GM18858 (cell line): ENCODE measurements at regions not wholly inside any gene's neighbourhood (a gene's known extent, or its start where the extent isn't known, plus 50 kb on each side); places are given as distances from the start of the nearest gene placed in this dataset.
"Not testable (repeated sequence)": the region's sequence is repeated elsewhere in the genome, so short reads cannot be mapped to it uniquely, and the experiment has no call there.

Source experiments
- ATAC-seq: cut with Tn5 transposase; IDR thresholded peaks from one replicate; pipeline ENCODE4 v1.9.1; 2021; ENCODE audit not compliant: unreplicated experiment

DNA sequence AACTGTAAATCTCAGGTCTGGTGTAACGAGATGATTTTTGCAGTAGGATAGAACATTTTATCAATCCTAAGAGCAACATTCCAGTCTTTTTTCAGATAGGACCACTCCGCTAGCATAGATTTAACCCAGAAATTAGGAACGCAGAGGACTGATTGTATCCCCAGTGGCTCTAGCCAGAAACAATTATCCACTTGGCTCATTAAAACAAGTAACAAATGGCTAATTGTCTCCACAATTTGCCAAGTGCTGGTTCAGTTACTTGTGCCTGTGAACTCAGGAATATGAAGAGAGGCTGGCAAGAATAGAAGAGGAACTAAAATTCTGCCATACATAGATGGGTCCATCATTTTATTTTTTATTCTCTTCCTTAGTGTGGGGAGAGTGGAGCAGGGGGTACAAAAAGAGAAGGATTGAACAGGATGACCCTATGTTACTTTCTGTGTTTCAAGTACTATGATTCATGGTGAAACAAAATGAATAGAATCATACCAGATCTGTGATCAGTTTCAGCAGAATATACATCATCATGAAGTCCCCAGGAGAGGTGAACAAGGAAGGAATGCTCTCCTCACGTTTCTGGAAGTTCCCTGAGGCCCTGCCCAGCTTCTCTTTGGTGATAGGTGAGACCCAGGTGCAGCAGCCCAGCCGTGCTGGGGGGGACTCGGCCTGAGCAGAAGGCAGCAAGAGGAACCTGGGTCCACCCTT is 121.6 kb downstream of the ARL4C start:
- no peak for ATAC-seq

DNA sequence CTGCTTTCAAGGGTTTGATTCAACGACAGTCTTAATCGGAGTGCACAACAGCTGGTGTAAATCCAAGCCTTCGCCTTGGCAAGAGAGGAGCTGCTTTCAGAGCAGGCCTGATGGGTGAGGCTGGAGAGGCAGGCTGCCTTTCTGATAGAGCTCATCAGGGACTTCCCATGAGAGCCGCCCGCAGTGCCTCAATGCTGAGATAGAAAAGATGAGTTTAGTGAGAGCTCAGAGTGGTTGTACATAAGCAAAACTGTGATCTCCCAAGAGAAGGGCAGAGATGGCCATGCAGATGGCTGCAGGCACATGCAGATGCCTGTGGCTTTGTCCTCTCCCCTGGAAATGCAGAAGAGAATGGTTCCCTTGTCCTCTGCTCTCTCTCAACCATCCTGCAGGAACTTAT is 122.1 kb downstream of the ARL4C start:
- ATAC-seq: no peak

DNA sequence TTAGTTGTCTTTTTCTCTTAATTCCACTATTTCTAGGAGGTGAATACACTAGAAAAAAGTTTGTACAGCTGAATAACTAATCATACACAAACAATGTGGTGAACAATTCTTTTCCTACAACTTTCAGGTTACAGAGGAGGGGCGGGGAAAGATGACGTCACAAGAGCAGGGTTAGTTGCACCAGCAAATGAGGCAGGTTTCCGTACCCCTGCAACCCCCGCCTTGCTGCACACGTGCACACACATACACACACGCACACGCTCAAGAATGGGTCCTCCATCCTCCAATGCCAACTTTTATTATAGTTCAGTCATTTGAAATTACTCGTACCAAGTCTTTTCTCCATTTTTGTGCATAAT is 122.8 kb downstream of the ARL4C start:
- no peak for ATAC-seq

DNA sequence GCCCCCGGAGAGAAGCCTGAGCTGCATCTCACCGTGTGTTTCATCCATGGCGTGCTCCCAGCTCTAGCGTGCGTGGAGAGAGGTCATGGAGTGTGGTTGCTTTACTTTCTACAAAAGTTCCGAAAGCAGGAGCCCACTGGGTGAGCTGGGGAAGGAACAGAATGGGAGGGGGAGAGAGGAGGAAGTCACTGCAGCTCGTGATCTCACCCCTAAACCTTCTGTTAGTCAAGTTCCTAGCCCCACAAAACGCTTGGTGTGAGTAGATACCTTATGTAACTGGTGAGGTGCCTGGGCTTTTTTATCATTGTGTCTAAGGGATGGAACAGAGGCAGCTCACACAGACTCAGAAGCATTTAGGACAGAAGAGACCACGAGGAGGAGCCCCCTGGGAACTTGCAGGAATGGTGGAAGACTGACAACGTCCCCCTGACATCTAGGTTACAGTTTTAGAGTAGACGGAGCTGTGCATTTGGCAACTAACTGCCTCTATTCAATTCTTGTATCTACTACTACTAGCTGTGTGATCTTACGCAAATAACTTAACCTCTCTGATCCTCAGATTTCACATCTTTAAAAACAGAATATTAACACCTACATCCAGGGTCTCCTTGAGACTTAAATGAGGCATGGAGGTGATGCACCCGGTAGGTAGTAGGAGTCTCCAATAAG is 123.3 kb downstream of the ARL4C start:
- ATAC-seq: no peak

DNA sequence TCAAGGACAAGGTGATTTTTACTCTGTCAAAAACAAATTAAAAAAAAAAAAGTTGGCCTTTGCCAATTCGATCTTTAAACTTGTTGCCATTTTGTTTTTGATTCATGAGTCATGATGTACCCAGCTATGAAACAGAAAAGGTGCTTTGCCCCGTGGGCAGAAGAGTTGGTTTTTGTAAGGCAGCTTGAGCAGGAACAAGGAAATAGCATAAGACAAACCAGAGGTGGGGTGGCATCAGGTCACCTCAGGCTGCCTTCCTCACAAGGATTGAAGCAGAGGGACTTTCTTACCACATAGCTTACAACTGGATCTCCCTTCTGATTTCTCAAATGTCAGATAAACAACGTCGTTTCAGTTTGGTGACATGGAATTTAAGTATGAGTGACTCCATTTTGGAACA is 123.8 kb downstream of the ARL4C start:
- no peak for ATAC-seq

DNA sequence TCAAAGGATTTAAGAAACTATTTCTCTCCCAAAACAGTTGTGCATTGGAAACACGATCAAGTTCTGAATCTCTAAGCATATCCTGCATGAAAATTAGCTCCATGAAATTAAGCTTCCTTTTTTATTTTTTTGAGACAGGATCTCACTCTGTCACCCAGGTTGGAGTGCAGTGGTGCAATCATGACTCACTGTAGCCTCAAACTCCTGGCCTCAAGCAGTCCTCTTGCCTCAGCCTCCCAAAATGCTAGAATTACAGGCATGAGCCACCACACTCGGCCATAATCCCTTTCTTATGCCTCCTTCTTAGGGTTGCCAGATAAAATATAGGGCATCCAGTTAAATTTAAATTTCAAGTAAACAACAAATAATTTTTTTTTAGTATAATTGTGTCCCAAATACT is 124.4 kb downstream of the ARL4C start:
- no peak for ATAC-seq

DNA sequence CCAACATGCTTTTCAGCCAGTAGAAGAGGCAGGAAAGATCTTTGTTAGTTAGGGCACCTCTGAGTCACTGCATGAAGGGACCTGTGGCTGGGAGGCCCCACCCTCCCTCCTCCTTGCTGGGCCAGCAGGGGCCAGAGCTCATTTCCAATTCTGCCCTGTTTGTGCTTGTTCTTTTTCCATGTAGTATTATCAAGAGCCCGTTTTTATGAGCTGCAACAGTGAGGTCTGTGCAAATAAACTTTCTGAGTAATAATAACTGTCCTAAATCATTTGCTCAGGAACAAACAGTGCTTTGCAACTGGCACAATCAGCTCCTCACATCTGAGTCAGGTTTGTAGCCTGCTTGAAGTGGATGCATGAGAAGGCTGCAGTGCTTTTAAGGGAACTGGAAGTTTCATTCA is 128.0 kb downstream of the ARL4C start:
- ATAC-seq: no peak

DNA sequence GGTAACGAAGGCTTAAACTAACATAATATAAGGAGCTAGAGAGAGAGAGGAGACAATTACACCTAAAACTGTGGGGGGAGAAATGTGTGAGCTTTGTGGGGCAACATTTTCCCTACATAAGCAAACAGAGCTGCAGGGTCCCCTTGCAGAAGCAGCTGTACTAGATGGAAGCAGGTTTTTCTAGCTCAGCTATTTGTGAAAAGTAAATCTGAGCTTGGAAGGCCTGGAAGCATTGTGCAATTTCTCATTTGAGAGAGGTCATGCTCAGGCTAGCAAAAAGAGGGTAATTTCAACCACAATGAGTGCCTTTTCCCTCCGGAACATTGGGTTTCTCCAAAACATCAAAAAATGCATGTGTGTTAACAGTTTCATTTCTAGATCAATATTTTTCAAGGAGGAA is 130.0 kb downstream of the ARL4C start:
- no peak for ATAC-seq

DNA sequence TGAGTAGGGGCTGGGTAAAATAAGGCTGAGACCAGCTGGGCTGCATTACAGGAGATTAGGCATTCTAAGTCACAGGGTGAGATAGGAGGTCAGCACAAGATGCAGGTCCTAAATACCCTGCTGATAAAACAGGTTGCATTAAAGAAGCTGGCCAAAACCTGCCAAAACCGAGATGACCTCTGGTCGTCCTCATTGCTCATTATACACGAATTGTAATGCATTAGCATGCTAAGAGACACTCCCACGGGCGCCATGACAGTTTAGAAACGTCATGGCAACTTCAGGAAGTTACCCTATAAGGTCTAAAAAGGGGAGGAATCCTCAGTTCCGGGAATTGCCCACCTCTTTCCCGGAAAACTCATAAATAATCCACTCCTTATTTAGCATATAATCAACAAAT is 132.2 kb downstream of the ARL4C start:
- ATAC-seq: no peak

DNA sequence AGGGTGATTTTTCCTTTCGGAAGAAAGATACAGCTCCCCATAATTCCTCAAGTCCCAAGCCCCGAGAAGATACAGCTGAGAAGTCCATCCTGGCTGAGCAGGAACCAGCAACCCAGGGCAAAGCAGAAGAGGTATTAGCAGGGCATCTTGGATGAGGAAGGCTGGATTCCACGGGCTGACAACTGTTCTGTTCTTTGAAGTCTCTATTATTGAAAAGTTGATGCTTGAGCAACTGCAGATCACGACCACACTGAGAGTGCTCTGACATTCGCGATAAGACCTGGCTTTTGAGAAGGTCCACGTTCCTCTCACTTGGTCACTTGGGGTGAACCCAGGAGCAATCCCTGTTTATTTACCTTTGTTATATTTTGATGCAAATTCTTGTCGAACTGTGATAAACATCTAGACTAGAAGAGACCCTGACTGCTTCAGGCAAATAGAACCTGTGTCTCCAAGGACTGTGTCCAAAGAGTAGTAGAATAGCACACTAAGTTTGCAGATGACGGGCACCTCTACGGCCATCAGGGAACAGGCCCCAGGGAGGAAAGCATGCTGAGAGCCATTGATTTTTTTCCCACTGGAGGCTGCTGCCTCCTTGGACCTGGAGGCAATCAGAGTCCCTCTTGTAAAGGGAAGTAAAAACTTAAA is 133.1 kb downstream of the ARL4C start:
- ATAC-seq: no peak

DNA sequence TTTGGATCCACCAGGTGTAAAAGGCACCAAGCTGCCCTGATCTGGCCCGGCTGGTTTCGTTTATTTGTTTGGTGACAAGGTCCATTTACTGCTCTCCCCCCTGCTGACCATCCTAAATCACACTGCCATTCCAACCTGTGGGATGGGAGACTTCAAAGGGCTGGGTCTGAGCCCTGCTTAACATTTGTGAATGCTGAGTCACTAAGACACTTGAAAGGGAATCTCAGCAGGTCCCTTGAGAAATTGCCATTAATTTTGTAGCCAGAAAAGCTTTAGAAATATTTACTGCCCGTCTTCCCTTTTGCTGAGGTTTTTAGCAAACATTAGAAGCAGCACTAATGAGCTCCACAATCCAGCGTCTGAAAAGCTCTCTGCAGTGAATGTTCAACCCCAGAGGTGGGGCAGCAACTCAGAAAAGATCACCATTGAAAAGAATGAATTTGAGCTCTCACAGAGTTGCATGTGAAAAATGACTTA is 133.8 kb downstream of the ARL4C start:
- ATAC-seq: no peak

DNA sequence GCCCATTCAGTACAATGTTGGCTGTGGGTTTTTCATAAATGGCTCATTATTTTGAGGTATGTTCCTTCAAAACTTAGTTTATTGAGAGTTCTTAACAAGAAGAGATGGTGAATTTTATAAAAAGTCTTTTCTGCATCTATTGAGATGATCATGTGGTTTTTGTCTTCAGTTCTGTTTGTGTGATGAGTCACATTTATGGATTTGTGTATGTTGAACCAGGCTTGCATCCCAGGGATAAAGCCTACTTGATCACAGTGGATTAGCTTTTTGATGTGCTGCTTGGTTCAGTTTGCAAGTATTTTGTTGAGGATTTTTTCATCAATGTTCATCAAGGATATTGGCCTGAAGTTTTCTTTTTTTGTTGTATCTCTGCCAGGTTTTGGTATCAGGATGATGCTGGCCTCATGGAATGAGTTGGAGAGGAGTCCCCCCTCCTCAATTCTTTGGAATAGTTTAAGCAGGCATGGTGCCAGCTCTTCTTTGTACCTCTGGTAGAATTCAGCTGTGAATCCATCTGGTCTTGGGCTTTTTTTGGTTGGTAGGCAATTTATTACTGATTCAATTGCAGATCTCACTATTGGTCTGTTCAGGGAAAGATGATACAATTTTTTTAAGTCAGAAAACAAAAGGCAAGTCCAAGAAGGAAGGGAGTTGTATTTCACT is 136.4 kb downstream of the ARL4C start:
- not testable (repeated sequence) for ATAC-seq

DNA sequence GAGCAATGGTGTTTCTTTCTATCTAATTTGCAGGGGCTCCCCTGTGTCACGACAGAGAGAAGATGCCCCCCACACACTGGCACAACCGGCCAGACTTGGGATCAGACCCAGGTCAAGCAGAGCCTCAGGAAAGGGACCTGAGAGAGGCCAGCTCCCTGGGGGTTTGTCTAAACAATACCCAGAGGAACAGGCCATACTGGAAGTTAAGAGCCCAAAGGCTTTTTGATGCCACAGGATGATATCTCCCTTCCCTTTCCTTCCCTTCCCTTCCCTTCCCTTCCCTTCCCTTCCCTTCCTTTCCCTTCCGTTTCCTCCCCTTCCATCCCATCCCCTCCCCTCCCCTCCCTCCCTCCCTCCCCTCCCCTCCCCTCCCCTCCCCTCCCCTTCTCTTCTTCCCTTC is 139.2 kb downstream of the ARL4C start:
- ATAC-seq: no peak

DNA sequence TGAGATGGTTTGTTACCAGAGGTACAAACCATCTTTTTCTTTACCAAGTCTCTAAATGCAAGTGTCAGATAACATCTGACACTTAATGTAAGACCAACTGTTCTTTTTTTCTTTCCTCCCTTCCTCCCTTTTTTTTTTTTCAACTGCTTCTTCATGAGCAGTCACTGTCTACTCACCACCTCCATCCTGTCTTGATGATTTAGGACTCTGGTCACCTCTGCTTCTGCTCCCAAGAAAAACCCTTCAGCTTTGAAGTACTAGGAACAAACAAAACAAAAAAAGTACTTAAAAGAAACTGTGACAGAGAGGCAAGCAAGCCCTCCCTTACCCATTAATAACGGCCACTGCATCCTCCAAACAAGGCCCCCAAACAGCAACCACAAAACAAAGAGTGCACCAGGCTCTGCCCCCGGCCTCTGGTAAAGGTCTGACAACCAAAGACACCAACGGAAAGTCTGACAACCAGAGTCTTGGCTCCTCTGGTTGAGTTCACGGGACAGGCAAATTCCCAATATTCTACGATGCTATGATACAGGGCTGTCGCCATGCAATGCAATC is 141.0 kb downstream of the ARL4C start:
- ATAC-seq: no peak

DNA sequence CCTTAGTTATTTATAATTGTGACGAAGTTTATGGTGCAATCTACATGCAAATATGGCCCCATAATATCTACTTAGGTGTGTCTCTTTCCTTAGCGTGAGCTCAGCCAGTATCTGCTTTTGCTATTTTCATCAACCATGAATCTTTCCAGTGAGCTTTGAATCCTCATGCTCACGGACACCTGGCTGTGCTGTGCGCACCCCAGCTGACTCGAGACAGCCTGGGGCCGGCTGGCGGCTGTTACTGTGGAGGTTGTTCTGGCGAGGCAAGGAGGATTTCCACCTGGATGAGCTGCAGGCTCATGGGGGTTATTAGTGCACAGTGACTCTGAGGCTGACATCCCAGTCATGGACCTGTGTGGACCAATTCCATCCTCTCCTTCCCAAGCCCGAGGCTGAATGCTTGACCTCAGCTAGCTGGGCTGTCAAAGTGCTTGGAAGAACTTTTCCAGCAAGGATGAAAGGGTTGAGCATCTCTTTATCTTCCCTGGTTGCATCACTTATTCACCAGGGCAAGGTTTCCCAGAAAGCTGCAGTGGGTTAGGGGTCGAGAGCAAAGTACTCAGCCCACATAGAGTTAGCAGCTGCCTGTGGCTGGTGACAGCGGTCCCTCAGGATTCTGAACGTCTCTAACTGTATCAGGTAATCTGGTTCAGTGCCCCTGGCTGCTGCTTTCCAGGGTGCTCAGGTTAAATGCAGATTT is 141.7 kb downstream of the ARL4C start:
- no peak for ATAC-seq

DNA sequence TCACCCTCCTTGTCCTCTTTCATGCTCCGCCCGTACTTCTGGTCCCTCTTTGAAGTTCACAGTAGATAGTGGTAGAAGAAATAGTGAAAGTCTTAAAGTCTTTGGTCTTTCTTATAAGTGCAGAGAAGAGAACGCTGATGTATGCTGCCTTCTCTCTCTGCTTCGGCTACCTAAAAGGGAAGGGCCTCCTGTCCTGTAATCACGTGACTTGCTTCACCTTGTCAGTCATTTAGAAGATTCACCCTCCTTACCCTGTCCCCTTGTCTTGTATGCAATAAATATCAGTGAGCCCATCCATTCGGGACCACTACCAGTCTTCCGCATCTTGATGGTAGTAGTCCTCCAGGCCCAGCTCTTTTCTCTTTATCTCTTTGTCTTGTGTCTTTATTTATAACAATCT is 144.6 kb downstream of the ARL4C start:
- ATAC-seq: no peak

DNA sequence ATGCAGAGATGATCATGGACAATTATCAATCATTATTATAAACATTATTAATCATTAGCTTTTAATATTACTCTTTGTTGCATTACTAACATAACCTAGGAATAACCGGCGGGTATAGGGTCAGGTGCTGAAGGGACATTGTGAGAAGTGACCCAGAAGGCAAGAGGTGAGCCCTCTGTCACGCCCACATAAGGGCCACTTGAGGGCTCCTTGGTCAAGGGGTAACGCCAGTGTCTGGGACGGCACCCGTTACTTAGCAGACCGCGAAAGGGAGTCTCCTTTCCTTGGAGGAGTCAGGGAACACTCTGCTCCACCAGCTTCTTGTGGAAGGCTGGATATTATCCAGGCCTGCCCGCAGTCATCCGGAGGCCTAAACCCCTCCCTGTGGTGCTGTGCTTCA is 145.0 kb downstream of the ARL4C start:
- not testable (repeated sequence) for ATAC-seq

DNA sequence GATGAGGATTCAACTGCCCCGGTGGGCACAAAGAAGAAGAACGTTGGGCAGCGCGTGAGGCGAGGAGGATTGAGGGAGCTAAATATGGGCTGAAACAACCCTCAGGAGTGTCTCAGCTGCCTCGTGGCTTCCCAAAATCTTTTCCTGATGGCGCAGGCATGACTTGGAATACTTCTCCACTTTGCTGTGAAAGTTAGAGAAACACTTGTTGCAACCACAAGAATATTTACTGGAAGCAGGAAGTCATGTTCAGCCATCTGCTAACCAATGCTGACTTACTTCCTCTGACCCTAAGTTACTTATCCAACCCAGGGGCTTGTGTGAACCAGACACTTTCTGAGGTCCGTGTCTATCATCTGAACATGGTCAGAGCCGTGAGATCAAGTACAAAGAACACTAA is 148.8 kb downstream of the ARL4C start:
- ATAC-seq: no peak

DNA sequence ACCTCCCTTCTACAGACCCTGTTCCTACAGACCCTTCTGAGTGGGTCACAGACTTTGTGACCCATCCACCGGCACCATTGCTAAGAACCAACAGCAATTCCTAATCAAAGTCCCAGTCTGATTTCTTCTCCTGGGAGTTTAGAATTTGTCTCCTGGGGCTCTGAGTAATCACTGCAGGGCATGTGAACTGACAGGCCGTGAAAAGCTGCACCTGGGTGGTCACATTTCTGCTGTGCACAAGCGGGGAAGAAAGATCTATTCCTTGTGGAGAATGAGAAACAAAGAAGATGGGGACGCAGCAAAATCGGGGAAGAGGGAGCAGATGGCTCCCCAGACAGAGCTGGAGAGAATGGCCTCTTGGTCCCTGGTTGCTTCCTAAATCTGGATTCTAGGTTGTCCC is 151.0 kb downstream of the ARL4C start:
- no peak for ATAC-seq

DNA sequence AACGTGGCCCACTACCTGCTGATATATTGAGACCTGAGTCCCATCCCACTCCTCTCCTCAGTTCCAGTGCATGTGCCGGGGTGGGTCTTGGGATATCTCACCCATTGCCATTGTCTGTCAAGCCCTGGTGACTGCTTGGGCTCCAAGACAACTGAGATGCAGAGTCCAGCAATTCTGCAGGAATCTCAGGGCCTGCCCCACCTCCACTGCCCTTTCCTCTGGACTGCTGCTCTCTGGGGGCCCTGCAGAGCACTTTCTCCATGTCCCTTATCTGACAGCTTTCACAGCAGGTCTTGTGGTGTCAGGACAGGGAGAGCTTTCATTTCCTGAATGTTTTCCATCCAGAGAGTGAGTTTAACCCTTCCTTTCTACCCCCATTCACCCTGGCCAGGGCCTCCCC is 152.9 kb downstream of the ARL4C start:
- no peak for ATAC-seq

DNA sequence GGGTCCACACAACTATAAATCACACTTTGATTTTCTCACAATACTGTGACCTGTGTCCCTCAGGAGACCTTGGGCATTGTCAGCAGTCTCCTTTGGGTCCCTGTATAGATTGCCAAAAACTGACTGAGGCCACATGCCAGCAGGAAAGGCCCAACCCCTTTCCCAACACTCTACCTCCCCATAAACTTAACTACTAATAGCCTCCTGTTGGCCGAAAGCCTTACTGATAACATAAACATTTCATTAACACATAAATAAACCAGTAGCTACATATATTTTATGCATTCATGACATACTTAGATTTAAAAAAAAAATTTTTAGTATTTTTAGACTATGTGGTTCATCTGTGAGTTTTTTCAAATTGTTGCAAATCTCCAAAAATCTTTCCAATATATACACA is 153.5 kb downstream of the ARL4C start:
- ATAC-seq: no peak
